ENCODE measurements at regions not wholly inside any gene's neighbourhood (a gene's known extent, or its start where the extent isn't known, plus 50 kb on each side); places are given as distances from the start of the nearest gene placed in this dataset.

DNA sequence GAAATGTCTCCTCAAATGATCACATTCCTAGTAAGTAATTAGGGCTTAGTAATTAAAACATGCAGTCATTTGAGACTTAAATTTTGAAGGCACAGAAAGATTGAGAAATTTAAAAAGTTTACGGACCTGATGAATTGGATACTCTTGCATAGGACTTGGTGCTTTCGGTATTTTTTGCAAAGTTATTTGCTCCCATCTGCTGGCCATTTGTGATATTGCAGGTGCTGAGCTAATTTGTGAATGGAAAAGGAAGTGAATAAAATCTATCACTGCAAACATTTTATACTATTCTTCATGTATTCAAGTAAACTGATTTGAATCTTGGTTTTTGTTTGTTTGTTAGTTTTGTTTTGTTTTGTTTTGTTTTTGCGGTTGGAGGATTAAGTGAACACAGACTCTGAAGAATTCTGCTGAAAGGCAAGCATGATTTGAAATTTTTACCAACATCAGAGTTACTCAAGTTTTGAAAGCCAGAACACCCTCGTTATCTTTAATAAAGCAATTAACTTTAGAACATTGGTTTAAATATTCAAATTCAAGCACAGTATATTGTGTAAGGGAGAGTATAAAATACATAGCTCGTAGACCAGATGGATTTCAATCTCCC lies 689.5 kb upstream of the RBFOX1 start:
- TF ChIP-seq, protein P1, sequence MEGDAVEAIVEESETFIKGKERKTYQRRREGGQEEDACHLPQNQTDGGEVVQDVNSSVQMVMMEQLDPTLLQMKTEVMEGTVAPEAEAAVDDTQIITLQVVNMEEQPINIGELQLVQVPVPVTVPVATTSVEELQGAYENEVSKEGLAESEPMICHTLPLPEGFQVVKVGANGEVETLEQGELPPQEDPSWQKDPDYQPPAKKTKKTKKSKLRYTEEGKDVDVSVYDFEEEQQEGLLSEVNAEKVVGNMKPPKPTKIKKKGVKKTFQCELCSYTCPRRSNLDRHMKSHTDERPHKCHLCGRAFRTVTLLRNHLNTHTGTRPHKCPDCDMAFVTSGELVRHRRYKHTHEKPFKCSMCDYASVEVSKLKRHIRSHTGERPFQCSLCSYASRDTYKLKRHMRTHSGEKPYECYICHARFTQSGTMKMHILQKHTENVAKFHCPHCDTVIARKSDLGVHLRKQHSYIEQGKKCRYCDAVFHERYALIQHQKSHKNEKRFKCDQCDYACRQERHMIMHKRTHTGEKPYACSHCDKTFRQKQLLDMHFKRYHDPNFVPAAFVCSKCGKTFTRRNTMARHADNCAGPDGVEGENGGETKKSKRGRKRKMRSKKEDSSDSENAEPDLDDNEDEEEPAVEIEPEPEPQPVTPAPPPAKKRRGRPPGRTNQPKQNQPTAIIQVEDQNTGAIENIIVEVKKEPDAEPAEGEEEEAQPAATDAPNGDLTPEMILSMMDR (conservative IDR thresholded peaks at IDR 0.05; ENCODE audit: low read length): peak; percentile 95
- TF ChIP-seq EZH2phosphoT487 (IDR thresholded peaks at IDR 0.05; ENCODE audit: borderline replicate concordance, low read depth, low read length): no peak
